H1 (cell line): ENCODE measurements at regions not wholly inside any gene's neighbourhood (a gene's known extent, or its start where the extent isn't known, plus 50 kb on each side); places are given as distances from the start of the nearest gene placed in this dataset.

Source experiments
- RXRA ChIP-seq: IDR thresholded peaks from 2 replicates; pipeline ENCODE4 v1.6.1; 2011; ENCODE audit warnings: low read depth, mild to moderate bottlenecking, low read length, moderate library complexity; ENCODE audit not compliant: insufficient read depth
- TCF12 ChIP-seq: IDR thresholded peaks from 2 replicates; pipeline ENCODE4 v1.6.1; 2011; ENCODE audit warnings: low read depth, mild to moderate bottlenecking, low read length

GRCh38 chr4:83723609-83724008 is 187.7 kb downstream of the GPAT3 start (continued):
- TF ChIP-seq RXRA (no peak), TCF12 (no peak)
